Stimulated activated naive CD8-positive, alpha-beta T cell treated with anti-CD3 and anti-CD28 coated beads, Interleukin-15, Interleukin-2, amounts not matched to agents 100 ng/mL and 50 ng/mL, for 24 hours (primary cell): ENCODE measurements at regions not wholly inside any gene's neighbourhood (a gene's known extent, or its start where the extent isn't known, plus 50 kb on each side); places are given as distances from the start of the nearest gene placed in this dataset.

Experiments used
- H3K27ac Mint-ChIP-seq: one replicate; pipeline ENCODE4 v1.8.0; 2021; ENCODE audit warnings: mild to moderate bottlenecking, mixed read lengths
- H3K27me3 Mint-ChIP-seq: one replicate; pipeline ENCODE4 v1.8.0; 2021; ENCODE audit warnings: mixed read lengths
- H3K36me3 Mint-ChIP-seq: one replicate; pipeline ENCODE4 v1.8.0; 2021; ENCODE audit warnings: low read depth, mixed read lengths
- H3K4me1 Mint-ChIP-seq: one replicate; pipeline ENCODE4 v1.8.0; 2021; ENCODE audit warnings: low read depth, mixed read lengths
- H3K4me3 Mint-ChIP-seq: one replicate; pipeline ENCODE4 v1.8.0; 2021; ENCODE audit warnings: mild to moderate bottlenecking, mixed read lengths
- H3K9me3 Mint-ChIP-seq: one replicate; pipeline ENCODE4 v1.8.0; 2021; ENCODE audit warnings: mixed read lengths

DNA sequence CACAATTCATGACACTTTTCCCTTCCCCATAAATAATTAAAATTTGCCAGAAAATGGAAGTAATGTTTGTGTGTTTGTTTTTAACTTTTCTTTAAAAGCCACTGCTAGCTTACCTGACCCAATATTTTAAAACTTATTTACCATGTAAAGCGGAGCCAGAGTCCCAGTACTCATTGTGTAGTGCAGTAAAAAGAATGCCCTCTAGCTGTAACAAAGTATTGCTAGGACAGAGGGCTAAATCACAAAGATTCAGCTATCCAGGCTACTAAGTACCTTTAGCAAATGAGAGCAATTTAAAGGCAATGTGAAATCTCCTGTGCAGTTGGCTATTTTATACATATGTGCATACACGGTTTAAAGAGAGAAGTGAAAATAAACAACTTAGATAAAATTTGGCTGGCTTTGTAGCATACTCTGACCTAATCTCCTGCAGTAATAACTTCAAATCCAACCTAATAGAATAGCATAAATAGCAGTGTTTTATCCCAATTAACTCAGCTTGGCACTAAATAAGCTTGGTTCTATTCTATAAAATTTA lies 997.4 kb upstream of the PIK3C3 start:
- Mint-ChIP-seq H3K36me3 (no peaks in the 10 kb centered on the region), H3K9me3 (peaks cover 23% of the 10 kb centered on the region), H3K4me1 (no peaks in the 10 kb centered on the region), H3K4me3 (no peak overlapping the region), H3K27ac (no peak overlapping the region), H3K27me3 (no peaks in the 10 kb centered on the region)

DNA sequence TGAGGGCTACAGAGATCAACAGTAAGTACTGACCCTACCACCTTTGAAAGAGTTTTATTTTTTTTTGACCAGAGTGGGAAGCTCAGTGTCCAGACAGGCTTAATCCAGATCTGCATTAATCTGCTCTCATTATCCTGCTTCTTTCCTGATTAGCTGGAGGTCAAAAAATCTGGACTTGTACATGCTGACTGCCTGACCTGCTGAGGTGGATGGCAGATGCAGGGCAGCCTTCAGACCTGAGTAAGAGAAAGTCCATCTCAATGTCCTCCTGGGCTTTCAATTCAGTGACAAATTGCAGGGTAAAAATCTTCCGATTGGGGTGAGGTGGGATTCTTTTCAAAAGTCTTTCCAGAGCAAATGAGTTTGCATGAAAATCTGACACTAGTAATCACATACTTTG lies 998.8 kb upstream of the PIK3C3 start:
- H3K4me1 Mint-ChIP-seq: no peaks in the 10 kb centered on the region
- H3K27ac Mint-ChIP-seq: no peak overlapping the region
- H3K27me3 Mint-ChIP-seq: no peaks in the 10 kb centered on the region
- peaks cover 27% of the 10 kb centered on the region for H3K9me3 Mint-ChIP-seq
- no peaks in the 10 kb centered on the region for H3K36me3 Mint-ChIP-seq
- no peak overlapping the region for H3K4me3 Mint-ChIP-seq

DNA sequence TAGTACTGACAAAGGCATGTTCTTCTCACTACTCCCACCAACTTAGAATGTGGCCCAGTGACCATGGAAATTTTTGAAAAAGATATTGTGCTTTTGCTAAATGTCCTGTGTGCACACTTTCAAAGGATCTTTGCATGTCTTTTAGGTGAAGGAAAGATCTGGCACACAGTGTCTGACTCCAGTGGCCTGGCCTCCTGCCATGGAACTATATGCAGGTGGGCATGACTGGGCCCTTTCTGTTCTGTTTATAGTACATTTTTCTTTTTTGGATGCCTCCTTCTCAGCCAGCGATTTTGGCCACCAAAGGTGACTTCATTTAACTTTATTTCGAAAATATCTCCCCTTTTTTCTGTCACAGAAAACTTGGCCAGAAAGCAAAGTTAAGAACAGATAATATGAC lies 999.7 kb upstream of the PIK3C3 start:
- Mint-ChIP-seq H3K4me1 (no peaks in the 10 kb centered on the region), H3K36me3 (no peaks in the 10 kb centered on the region), H3K4me3 (no peak overlapping the region), H3K9me3 (peaks cover 22% of the 10 kb centered on the region), H3K27me3 (no peaks in the 10 kb centered on the region), H3K27ac (no peak overlapping the region)

DNA sequence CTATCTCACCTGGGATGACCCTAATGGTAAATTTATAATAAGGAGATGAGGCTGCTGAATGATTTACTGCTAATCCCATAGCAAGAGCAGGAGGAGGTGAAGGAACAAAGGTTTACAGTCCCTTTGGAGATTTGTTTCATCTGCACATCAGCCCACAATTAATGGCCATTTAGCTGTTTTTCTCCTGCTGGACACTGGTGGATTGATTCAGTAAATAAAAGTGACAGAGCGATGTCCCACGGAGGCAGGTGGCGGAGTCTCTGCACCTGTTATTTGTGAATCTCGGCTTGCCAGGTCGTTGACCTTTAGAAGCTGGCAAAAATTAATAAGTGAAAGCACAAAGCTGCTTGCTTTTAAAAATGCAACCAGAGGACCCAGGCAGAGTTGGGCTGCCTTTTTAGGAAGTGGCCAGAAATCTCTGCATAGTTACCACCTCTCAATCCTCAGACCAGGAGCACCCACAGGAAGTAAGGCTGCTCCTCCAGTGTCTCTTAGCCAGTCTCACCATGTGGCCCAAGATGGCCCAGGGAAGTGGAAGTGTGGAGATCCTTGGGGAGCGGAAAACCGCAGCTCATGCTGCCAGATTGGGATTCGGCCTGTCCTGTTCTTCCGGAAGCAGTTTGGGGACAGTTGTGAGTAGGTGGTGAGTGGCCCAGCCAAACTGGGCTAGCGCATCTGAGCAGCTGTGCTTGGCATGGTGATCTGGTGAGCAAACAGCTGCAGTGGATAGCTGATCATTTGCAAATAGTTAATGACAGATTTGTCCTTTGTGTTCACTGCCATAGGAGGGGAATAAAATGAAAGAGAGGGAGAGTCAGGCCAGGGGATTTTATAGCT lies 1005.7 kb upstream of the PIK3C3 start:
- Mint-ChIP-seq H3K27ac (no peak overlapping the region), H3K4me3 (no peak overlapping the region), H3K9me3 (peaks cover 14% of the 10 kb centered on the region), H3K27me3 (no peaks in the 10 kb centered on the region), H3K4me1 (no peaks in the 10 kb centered on the region), H3K36me3 (no peaks in the 10 kb centered on the region)

DNA sequence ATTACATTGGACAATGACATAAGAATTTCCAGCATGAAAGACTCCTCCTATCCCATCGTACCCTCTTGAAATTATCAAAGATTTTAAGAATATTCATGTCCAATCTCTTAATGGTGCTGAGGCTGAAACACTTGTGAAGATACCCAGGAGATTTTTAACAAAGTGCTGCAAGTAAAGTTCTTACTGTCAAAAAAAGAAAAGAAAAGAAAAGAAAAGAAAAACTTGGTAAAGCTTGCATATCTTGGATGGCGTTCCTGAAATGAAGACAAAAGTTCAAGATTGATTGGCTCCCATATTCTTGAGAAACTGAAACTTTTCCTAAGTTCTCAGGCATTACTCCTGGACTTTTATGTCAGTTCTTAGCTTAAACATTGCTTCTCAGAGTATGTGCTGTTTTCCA lies 1010.5 kb upstream of the PIK3C3 start:
- no peaks in the 10 kb centered on the region for H3K4me1 Mint-ChIP-seq
- no peaks in the 10 kb centered on the region for H3K27me3 Mint-ChIP-seq
- no peak overlapping the region for H3K4me3 Mint-ChIP-seq
- H3K9me3 Mint-ChIP-seq: peaks cover 10% of the 10 kb centered on the region
- H3K36me3 Mint-ChIP-seq: no peaks in the 10 kb centered on the region
- H3K27ac Mint-ChIP-seq: no peak overlapping the region

DNA sequence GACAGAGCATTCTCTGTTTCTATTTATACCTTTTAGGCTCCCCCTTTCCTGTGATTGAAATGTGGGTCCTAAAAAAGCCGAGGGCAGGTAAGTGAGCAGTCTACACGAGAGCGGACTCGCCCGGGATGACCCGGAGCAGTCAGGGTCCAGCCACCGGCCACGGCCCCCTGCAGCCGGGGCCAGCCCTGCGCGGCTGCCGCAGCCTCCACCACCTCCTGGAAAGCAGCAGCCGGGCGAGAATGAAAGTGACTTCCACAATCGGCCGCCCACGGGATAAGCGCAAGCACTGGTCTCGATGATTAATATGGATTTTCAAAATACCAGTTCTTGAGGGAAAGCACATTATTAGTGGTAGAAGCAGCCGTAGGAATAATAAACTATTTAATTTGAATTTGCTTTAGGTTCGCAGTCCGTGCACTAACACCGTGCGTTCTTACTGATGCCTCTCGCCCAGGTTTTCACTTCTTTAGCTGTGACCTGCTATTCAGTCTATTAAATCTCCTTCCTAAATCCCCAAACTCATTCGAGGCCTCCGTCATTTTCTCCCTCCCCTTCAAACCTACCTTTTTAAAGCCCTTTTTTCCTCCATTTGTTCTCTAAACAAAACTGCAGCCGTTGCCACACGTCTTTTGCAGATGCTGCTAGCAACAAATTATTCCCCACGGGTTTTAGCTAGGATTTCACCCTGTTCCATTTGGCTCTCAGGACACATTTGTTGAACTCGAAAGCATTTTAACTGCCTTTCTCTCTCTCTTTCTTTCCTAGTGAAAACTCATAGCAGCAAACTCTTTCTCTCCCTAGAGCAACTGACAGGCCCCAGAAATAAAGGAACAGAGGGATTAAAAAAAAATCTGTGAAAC lies 1015.1 kb upstream of the PIK3C3 start:
- H3K27me3 Mint-ChIP-seq: no peaks in the 10 kb centered on the region
- no peak overlapping the region for H3K27ac Mint-ChIP-seq
- no peak overlapping the region for H3K4me3 Mint-ChIP-seq
- H3K9me3 Mint-ChIP-seq: peaks cover 10% of the 10 kb centered on the region
- H3K36me3 Mint-ChIP-seq: no peaks in the 10 kb centered on the region
- no peaks in the 10 kb centered on the region for H3K4me1 Mint-ChIP-seq

DNA sequence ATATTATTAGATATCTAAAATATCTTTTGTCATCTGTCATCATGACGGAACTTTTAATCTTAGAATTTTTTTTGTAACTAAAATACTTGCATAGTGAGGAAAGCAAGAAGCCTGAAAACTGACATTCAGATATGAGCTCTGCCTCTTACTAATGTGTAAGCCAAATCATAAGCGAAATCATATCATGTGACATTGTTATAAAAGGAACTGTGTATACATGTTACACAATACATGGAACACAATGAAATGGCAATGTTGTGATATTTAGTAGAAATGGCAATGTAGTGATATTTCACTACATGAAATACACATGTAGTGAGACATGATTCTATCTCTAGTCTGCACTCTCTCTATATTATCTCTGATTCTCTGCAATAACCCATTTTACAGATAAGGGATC lies 1016.4 kb upstream of the PIK3C3 start:
- H3K36me3 Mint-ChIP-seq: no peaks in the 10 kb centered on the region
- no peaks in the 10 kb centered on the region for H3K4me1 Mint-ChIP-seq
- H3K4me3 Mint-ChIP-seq: no peak overlapping the region
- H3K9me3 Mint-ChIP-seq: peaks cover 17% of the 10 kb centered on the region
- no peaks in the 10 kb centered on the region for H3K27me3 Mint-ChIP-seq
- no peak overlapping the region for H3K27ac Mint-ChIP-seq

DNA sequence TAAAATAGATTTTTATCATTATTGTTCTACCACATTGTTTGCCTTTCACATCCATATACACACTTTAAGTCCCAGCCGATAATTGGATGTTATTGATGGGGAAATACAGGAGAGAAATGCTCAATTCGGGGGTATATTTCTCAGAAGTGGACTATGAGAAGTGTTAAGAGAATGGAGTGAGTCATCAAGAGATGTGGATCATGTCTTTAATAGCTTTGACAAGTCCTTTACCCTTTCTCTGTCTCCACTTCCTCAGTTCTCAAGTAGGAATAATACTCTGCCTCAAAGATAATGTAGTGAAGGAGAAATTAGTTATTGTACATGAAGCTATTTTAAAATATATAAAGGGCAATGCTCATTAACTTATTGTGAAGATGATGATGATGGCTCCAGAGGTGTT lies 1017.6 kb upstream of the PIK3C3 start:
- no peak overlapping the region for H3K4me3 Mint-ChIP-seq
- H3K36me3 Mint-ChIP-seq: no peaks in the 10 kb centered on the region
- H3K27ac Mint-ChIP-seq: no peak overlapping the region
- H3K4me1 Mint-ChIP-seq: no peaks in the 10 kb centered on the region
- H3K9me3 Mint-ChIP-seq: peaks cover 12% of the 10 kb centered on the region
- no peaks in the 10 kb centered on the region for H3K27me3 Mint-ChIP-seq

DNA sequence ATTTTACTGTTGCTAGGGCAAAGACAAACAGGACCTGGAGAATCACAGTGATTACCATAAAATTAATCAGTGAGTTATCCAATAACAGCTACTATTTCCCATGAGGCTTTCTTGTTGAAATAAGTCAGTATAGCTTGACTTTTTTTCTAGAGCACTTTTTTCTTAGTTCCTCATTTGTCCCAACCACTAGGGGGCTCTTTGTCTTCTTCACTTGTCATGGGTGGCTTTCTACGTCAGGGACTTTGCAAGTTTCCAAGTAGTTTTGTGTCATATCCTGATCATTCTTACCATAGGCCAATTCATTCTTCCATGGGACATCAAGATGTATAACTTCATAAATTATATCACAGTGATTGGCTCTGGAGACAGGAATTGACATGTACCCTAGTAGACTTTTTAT lies 1019.6 kb upstream of the PIK3C3 start:
- no peaks in the 10 kb centered on the region for H3K27me3 Mint-ChIP-seq
- peaks cover 12% of the 10 kb centered on the region for H3K9me3 Mint-ChIP-seq
- H3K27ac Mint-ChIP-seq: no peak overlapping the region
- H3K4me3 Mint-ChIP-seq: no peak overlapping the region
- no peaks in the 10 kb centered on the region for H3K36me3 Mint-ChIP-seq
- no peaks in the 10 kb centered on the region for H3K4me1 Mint-ChIP-seq

DNA sequence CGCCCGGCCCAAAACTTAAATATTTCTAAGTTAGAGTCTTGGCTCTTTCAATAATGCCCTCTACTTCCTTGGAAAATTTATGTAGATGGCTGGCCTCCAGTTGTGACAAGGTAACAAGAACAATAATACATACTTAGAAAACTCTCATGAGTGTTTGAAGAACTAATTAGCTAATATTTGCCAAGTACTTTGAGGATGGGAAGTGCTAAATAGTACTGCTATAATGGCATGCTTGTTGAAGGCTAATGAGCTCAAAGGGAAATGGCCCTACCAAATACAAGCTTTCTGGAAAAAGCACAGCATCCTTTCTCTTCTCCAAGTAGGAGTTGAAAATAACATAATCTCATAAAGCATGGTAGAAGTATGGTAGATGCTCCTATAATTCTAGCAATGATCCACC lies 1022.2 kb upstream of the PIK3C3 start:
- no peak overlapping the region for H3K4me3 Mint-ChIP-seq
- H3K4me1 Mint-ChIP-seq: no peaks in the 10 kb centered on the region
- no peaks in the 10 kb centered on the region for H3K36me3 Mint-ChIP-seq
- H3K27me3 Mint-ChIP-seq: no peaks in the 10 kb centered on the region
- no peak overlapping the region for H3K27ac Mint-ChIP-seq
- H3K9me3 Mint-ChIP-seq: peaks cover 12% of the 10 kb centered on the region

DNA sequence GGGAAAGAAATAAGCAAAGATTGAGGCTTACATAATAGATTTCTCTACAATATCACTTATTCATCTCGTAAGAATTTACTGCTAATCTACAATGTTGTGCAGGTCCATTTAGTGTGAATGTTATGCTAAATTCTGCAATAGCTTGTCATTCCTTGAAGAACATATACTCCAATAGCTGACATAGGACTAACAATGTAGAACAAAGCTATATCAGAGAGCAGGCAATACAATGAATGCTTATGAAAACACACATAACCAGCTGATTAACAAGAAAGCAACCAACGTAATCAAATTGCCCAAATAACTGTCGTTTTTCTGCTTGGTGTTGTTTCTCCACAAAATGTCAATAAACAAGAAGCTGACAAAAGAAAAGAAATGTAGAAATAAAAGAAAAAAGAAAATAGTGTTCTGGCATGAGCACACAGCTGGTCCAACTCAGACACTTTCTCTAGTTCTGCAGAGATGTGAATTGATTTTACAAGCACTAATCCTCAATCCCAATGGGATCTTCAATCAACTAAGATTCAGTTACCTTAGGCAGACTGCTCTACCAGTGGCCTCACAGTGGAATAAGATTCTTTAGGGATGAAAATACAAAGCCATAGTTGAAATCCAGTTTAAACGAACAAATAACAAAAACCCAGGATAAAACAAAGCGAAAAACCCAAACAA lies 1024.7 kb upstream of the PIK3C3 start:
- H3K9me3 Mint-ChIP-seq: peaks cover 8% of the 10 kb centered on the region
- no peaks in the 10 kb centered on the region for H3K4me1 Mint-ChIP-seq
- H3K27ac Mint-ChIP-seq: no peak overlapping the region
- H3K4me3 Mint-ChIP-seq: no peak overlapping the region
- H3K36me3 Mint-ChIP-seq: no peaks in the 10 kb centered on the region
- no peaks in the 10 kb centered on the region for H3K27me3 Mint-ChIP-seq

DNA sequence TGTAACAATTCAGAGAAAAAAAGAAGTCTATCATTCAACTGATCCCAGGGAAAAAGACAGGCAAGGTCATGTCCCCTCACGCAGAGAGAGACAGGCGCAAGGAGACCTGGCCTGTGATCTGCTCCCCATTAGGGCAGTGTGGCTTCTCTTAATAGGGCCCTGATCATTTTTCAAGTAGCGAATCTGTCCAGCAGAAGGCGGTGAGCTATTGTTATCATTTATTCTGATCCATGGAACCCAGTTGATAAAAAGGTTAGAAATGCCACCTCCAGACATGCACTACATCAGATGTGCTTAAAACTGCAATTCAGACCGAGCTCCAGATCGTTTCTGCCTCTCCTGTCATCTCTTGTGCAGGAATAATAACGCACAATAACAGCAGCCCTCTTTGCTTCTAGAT lies 1025.6 kb upstream of the PIK3C3 start:
- Mint-ChIP-seq H3K9me3 (peaks cover 9% of the 10 kb centered on the region), H3K4me1 (no peaks in the 10 kb centered on the region), H3K36me3 (no peaks in the 10 kb centered on the region), H3K27ac (no peak overlapping the region), H3K4me3 (no peak overlapping the region), H3K27me3 (no peaks in the 10 kb centered on the region)

DNA sequence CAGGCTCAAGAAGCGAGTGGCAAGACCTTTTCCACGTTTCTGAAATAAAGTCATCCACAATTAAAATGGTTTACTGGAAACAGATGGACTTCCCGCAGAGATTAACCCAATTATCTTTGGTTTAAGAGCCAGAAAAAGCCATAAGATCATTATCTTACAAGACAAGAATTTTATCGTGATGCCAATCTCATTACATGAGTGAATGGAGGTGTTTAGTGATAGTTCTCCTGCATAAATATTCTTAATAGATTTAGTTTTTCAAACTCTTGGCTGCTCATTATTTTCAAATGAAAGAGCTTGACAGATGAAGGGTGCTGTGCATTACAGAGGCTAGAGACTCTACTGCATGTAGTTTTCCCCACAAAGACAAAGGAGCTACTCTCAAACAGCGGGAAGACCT lies 1028.4 kb upstream of the PIK3C3 start:
- Mint-ChIP-seq H3K4me3 (no peak overlapping the region), H3K4me1 (no peaks in the 10 kb centered on the region), H3K27me3 (no peaks in the 10 kb centered on the region), H3K27ac (no peak overlapping the region), H3K36me3 (no peaks in the 10 kb centered on the region), H3K9me3 (peaks cover 8% of the 10 kb centered on the region)

DNA sequence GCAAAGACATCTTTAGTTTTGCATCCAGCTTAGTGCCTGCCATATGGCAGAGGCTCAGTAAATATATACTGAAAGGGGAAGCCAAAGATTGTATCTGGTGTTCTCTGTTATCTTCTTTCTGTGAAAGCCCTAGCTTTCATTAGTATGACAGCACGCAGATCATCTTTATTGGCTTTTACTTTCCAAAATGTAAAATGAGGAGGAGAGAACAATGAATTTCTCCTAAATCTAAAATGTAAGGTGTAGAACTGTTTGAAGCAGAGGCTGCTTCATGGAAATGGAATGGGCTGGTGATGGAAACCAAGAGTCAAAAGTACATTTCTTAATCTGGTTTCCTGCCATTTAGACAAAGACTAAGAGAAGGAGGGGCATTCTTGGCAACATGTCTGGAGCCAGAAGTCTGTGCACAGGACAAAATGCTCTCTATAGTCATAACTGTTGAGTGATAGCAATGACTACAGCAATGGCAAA lies 1029.9 kb upstream of the PIK3C3 start:
- H3K27ac Mint-ChIP-seq: no peak overlapping the region
- no peaks in the 10 kb centered on the region for H3K4me1 Mint-ChIP-seq
- no peaks in the 10 kb centered on the region for H3K36me3 Mint-ChIP-seq
- H3K27me3 Mint-ChIP-seq: no peaks in the 10 kb centered on the region
- H3K9me3 Mint-ChIP-seq: peaks cover 12% of the 10 kb centered on the region
- no peak overlapping the region for H3K4me3 Mint-ChIP-seq
